IPS DF 19.7 (cell line): ENCODE measurements at regions not wholly inside any gene's neighbourhood (a gene's known extent, or its start where the extent isn't known, plus 50 kb on each side); places are given as distances from the start of the nearest gene placed in this dataset.
"Not testable (repeated sequence)": the region's sequence is repeated elsewhere in the genome, so short reads cannot be mapped to it uniquely, and the experiment has no call there.

Experiments used
- DNase-seq: peaks from one replicate; pipeline ENCODE4 v3.0.0-alpha.2; 2013; ENCODE audit warnings: low read depth, low spot score

GRCh38 chr7:8314566-8314965 is 52.6 kb upstream of the ICA1 start:
- DNase-seq, result no peak

- no peak for DNase-seq
Measured at GRCh38 chr7:8319115-8319514, 57.1 kb upstream of the ICA1 start.

GRCh38 chr7:8320174-8320573 is 58.2 kb upstream of the ICA1 start:
- DNase-seq, result no peak

GRCh38 chr7:8321312-8321711 is 59.3 kb upstream of the ICA1 start:
- DNase-seq, result no peak

GRCh38 chr7:8322667-8323066 is 60.7 kb upstream of the ICA1 start:
- no peak for DNase-seq

- no peak for DNase-seq
Measured at GRCh38 chr7:8325067-8325466, 63.1 kb upstream of the ICA1 start.

GRCh38 chr7:8327199-8327598 is 65.2 kb upstream of the ICA1 start:
- DNase-seq, result no peak

GRCh38 chr7:8338206-8338605 is 76.2 kb upstream of the ICA1 start:
- no peak for DNase-seq

GRCh38 chr7:8343556-8343955 is 81.6 kb upstream of the ICA1 start:
- DNase-seq, result no peak

- not testable (repeated sequence) for DNase-seq
Measured at GRCh38 chr7:8347395-8347794, 85.4 kb upstream of the ICA1 start.

GRCh38 chr7:8351654-8352053 is 81.8 kb upstream of the NXPH1 start:
- DNase-seq, result not testable (repeated sequence)

- DNase-seq, result no peak
Measured at GRCh38 chr7:8353991-8354390, 79.4 kb upstream of the NXPH1 start.

- no peak for DNase-seq
Measured at GRCh38 chr7:8354503-8354902, 78.9 kb upstream of the NXPH1 start.

GRCh38 chr7:8356071-8356470 is 77.3 kb upstream of the NXPH1 start:
- DNase-seq, result no peak

- no peak for DNase-seq
Measured at GRCh38 chr7:8357536-8357935, 75.9 kb upstream of the NXPH1 start.

- DNase-seq, result no peak
Measured at GRCh38 chr7:8360564-8361153, 72.8 kb upstream of the NXPH1 start.

GRCh38 chr7:8362723-8363369 is 70.6 kb upstream of the NXPH1 start:
- peak; percentile 69 for DNase-seq

- DNase-seq, result no peak
Measured at GRCh38 chr7:8363407-8364015, 69.9 kb upstream of the NXPH1 start.

- peak; percentile 45 for DNase-seq
Measured at GRCh38 chr7:8365499-8366110, 67.8 kb upstream of the NXPH1 start.

GRCh38 chr7:8368007-8368406 is 65.4 kb upstream of the NXPH1 start:
- not testable (repeated sequence) for DNase-seq

- no peak for DNase-seq
Measured at GRCh38 chr7:8371742-8372141, 61.7 kb upstream of the NXPH1 start.

GRCh38 chr7:8373851-8374250 is 59.6 kb upstream of the NXPH1 start:
- no peak for DNase-seq
